ENCODE measurements at regions not wholly inside any gene's neighbourhood (a gene's known extent, or its start where the extent isn't known, plus 50 kb on each side); places are given as distances from the start of the nearest gene placed in this dataset. TPM values are rescaled to one million over a fixed set of nuclear protein-coding genes. Genes with fewer than 3 reads are reported as not detected.
A peak's percentile ranks its signal among the peaks of the same experiment; 100 is the strongest.

DNA sequence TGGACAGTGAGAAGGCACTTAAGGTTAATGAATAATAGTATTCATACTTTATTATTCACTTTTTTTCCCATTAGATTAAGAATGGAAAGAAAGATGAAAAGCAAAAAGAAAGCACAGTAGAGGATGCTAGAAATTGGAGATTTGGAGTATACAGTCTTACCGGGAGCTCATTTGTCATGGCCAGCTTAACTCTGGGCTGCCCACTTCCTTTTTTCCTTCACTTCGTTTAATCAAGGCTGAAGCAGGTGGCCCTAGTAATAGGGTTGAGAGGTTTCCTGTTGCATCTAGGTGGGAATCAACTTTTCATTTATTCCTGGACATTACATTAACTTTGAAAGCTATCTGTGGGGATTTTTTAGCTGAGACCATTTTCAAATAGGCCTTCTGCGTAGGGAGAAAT is 57.0 kb upstream of the MEGF10 start:
- Histone ChIP-seq H3K18ac (ENCODE audit: low read depth in 1 of 2, low read length in 2 of 2) (no peak overlapping the region), H2AFZ (ENCODE audit: low read depth, low read length) (no peak overlapping the region), H4K8ac (ENCODE audit: low read length) (no peak overlapping the region), H3K4me1 (ENCODE audit: control insufficient read depth, insufficient read depth, low read depth, low read length) (peaks cover 8% of the 10 kb centered on the region), H3K4ac (ENCODE audit: low read depth in 1 of 2, low read length in 2 of 2) (no peak overlapping the region), H3K4me3 (ENCODE audit: insufficient read depth in 1 of 2, low read depth in 1 of 2, low read length in 2 of 2) (no peak overlapping the region), H3K79me1 (replicated peaks; ENCODE audit: low read length, poor library complexity, severe bottlenecking) (no peaks in the 10 kb centered on the region), H2BK15ac (ENCODE audit: low read depth, poor library complexity, severe bottlenecking) (no peak overlapping the region), H3K23ac (ENCODE audit: low read length in 2 of 2) (no peak overlapping the region), H3K4me2 (ENCODE audit: low read length, poor library complexity, severe bottlenecking) (no peak overlapping the region), H2BK120ac (ENCODE audit: low read depth, low read length) (no peak overlapping the region), H3K9me3 (ENCODE audit: control insufficient read depth, low read length) (no peaks in the 10 kb centered on the region), H2AK5ac (ENCODE audit: low read length, severe bottlenecking) (no peak overlapping the region), H2BK12ac (ENCODE audit: low read length in 2 of 2) (no peak overlapping the region), H2BK5ac (ENCODE audit: low read depth, low read length, poor library complexity, severe bottlenecking) (no peak overlapping the region), H3K14ac (ENCODE audit: low read length in 2 of 2) (no peak overlapping the region), H4K91ac (ENCODE audit: low read length) (no peak overlapping the region), H3K27me3 (ENCODE audit: control insufficient read depth in 1 of 2, insufficient read depth in 1 of 2, low read length in 2 of 2) (peaks cover 0 to 5% of the 10 kb centered on the region in 2 experiments), H3K9ac (ENCODE audit: low read length) (no peak overlapping the region), H3K27ac (ENCODE audit: low read length, poor library complexity, severe bottlenecking) (no peak overlapping the region), H3K36me3 (ENCODE audit: control insufficient read depth in 1 of 2, insufficient read depth in 2 of 2, low read depth in 1 of 2, low read length in 2 of 2) (no peaks in the 10 kb centered on the region)
- DNase-seq, result no peak
- 91% methylated on average over 2 of the region's 3 CpGs for WGBS

DNA sequence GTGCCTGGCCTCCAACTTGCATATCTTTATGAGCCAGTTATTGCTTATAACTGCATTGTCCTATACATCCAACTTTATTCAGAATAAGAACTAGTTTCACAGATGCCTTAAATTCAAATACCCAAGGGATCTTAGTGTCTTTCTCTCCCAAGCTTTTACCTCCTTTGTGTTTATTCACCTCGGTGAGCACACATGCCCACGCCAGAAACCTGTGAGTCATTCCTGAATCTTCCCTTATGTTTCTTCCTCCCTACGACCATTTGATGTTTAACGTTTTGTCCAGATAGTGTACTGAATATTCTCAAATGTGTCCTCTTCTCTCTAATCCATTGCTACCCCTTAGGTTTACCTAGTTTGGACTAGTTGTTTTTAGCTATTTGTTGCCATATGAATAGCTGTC is 55.5 kb upstream of the MEGF10 start:
- no peak for DNase-seq
- Histone ChIP-seq H3K4me3 (ENCODE audit: insufficient read depth in 1 of 2, low read depth in 1 of 2, low read length in 2 of 2) (no peak overlapping the region), H3K36me3 (ENCODE audit: control insufficient read depth in 1 of 2, insufficient read depth in 2 of 2, low read depth in 1 of 2, low read length in 2 of 2) (no peaks in the 10 kb centered on the region), H2BK15ac (ENCODE audit: low read depth, poor library complexity, severe bottlenecking) (no peak overlapping the region), H3K4me2 (ENCODE audit: low read length, poor library complexity, severe bottlenecking) (no peak overlapping the region), H4K91ac (ENCODE audit: low read length) (no peak overlapping the region), H3K4ac (ENCODE audit: low read depth in 1 of 2, low read length in 2 of 2) (no peak overlapping the region), H2BK12ac (ENCODE audit: low read length in 2 of 2) (no peak overlapping the region), H3K9ac (ENCODE audit: low read length) (no peak overlapping the region), H2BK5ac (ENCODE audit: low read depth, low read length, poor library complexity, severe bottlenecking) (no peak overlapping the region), H2BK120ac (ENCODE audit: low read depth, low read length) (no peak overlapping the region), H3K27ac (ENCODE audit: low read length, poor library complexity, severe bottlenecking) (no peak overlapping the region), H3K23ac (ENCODE audit: low read length in 2 of 2) (no peak overlapping the region), H3K27me3 (ENCODE audit: control insufficient read depth in 1 of 2, insufficient read depth in 1 of 2, low read length in 2 of 2) (peaks cover 0 to 2% of the 10 kb centered on the region in 2 experiments), H3K79me1 (replicated peaks; ENCODE audit: low read length, poor library complexity, severe bottlenecking) (no peaks in the 10 kb centered on the region), H3K14ac (ENCODE audit: low read length in 2 of 2) (no peak overlapping the region), H3K18ac (ENCODE audit: low read depth in 1 of 2, low read length in 2 of 2) (no peak overlapping the region), H3K4me1 (ENCODE audit: control insufficient read depth, insufficient read depth, low read depth, low read length) (peaks cover 1% of the 10 kb centered on the region), H4K8ac (ENCODE audit: low read length) (no peak overlapping the region), H3K9me3 (ENCODE audit: control insufficient read depth, low read length) (no peaks in the 10 kb centered on the region), H2AK5ac (ENCODE audit: low read length, severe bottlenecking) (no peak overlapping the region), H2AFZ (ENCODE audit: low read depth, low read length) (no peak overlapping the region)
- 49% methylated on average over 2 of the region's 4 CpGs for WGBS

DNA sequence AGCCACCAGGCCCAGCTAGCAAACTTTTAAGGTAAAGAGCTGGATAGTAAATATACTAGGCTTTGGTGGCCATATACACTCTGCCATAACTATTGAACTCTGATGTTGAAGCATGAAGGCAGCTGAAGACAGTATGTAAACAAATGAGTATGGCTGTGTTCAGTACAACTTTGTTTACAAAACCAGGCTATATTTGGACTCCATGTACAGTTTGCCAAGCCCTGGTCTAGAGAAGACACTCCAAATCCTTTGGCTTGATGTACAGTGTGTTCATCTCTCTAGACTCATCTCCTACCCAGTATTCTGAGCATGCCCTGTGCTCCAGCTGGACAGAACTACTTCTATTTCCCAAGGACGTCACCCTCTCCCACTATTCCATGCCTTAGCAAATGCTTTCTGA is 54.3 kb upstream of the MEGF10 start:
- no peak overlapping the region for H3K4me2 ChIP-seq (ENCODE audit: low read length, poor library complexity, severe bottlenecking)
- no peak overlapping the region for H2BK120ac ChIP-seq (ENCODE audit: low read depth, low read length)
- no peaks in the 10 kb centered on the region for H3K36me3 ChIP-seq (ENCODE audit: control insufficient read depth in 1 of 2, insufficient read depth in 2 of 2, low read depth in 1 of 2, low read length in 2 of 2)
- no peak overlapping the region for H2AFZ ChIP-seq (ENCODE audit: low read depth, low read length)
- no peak overlapping the region for H4K8ac ChIP-seq (ENCODE audit: low read length)
- no peak overlapping the region for H3K18ac ChIP-seq (ENCODE audit: low read depth in 1 of 2, low read length in 2 of 2)
- H4K91ac ChIP-seq (ENCODE audit: low read length), result no peak overlapping the region
- no peaks in the 10 kb centered on the region for H3K79me1 ChIP-seq (replicated peaks; ENCODE audit: low read length, poor library complexity, severe bottlenecking)
- peaks cover 1% of the 10 kb centered on the region for H3K4me1 ChIP-seq (ENCODE audit: control insufficient read depth, insufficient read depth, low read depth, low read length)
- no peak overlapping the region for H2BK12ac ChIP-seq (ENCODE audit: low read length in 2 of 2)
- no peak overlapping the region for H3K14ac ChIP-seq (ENCODE audit: low read length in 2 of 2)
- no peak overlapping the region for H3K4me3 ChIP-seq (ENCODE audit: insufficient read depth in 1 of 2, low read depth in 1 of 2, low read length in 2 of 2)
- no peaks in the 10 kb centered on the region for H3K27me3 ChIP-seq (ENCODE audit: control insufficient read depth in 1 of 2, insufficient read depth in 1 of 2, low read length in 2 of 2)
- no peak overlapping the region for H2BK15ac ChIP-seq (ENCODE audit: low read depth, poor library complexity, severe bottlenecking)
- no peak overlapping the region for H2AK5ac ChIP-seq (ENCODE audit: low read length, severe bottlenecking)
- 76% methylated on average over 1 of the region's 1 CpG for WGBS
- DNase-seq, result peak; percentile 57
- H2BK5ac ChIP-seq (ENCODE audit: low read depth, low read length, poor library complexity, severe bottlenecking), result no peak overlapping the region
- no peak overlapping the region for H3K4ac ChIP-seq (ENCODE audit: low read depth in 1 of 2, low read length in 2 of 2)
- no peaks in the 10 kb centered on the region for H3K9me3 ChIP-seq (ENCODE audit: control insufficient read depth, low read length)
- H3K27ac ChIP-seq (ENCODE audit: low read length, poor library complexity, severe bottlenecking), result no peak overlapping the region
- H3K23ac ChIP-seq (ENCODE audit: low read length in 2 of 2), result no peak overlapping the region
- no peak overlapping the region for H3K9ac ChIP-seq (ENCODE audit: low read length)

Small RNA genes lying in the stretch of these regions (small RNA-seq; reads per million reads assigned to genes)
- not detected for gene AC011416.2 (ENCODE audit: low read depth)
- gene MRPS5P3 (ENCODE audit: low read depth), result not detected

Data from mesenchymal stem cell (in vitro differentiated cells and primary cell).